K562 (cell line): ENCODE measurements at regions not wholly inside any gene's neighbourhood (a gene's known extent, or its start where the extent isn't known, plus 50 kb on each side); places are given as distances from the start of the nearest gene placed in this dataset.
"Not testable (repeated sequence)": the region's sequence is repeated elsewhere in the genome, so short reads cannot be mapped to it uniquely, and the experiment has no call there.

Source experiments
- ATF1 ChIP-seq, 2 experiments: fragments of 450-650 bp in 1 of 2; IDR thresholded peaks; 2 replicates each; pipeline ENCODE4 v1.6.1; 2016; ENCODE audit warnings: missing compliant biosample characterization in 1 of 2, missing genetic modification characterization in 1 of 2
- ATF6 ChIP-seq: sonication (generic); formaldehyde crosslinking; IDR thresholded peaks from 2 replicates; pipeline ENCODE4 v1.4.0; 2020; ENCODE audit warnings: mild to moderate bottlenecking, missing genetic modification reagents
- CREM ChIP-seq: IDR thresholded peaks from 2 replicates; pipeline ENCODE4 v1.6.1; 2014; ENCODE audit warnings: antibody characterized with exemption, low read depth
- CTBP1 ChIP-seq: fragments of 450-650 bp; IDR thresholded peaks from 2 replicates; pipeline ENCODE4 v1.6.1; 2016; ENCODE audit warnings: borderline replicate concordance
- MNT ChIP-seq, 2 experiments: fragments of 450-650 bp; conservative IDR thresholded peaks; 2 replicates each; pipeline ENCODE4 v1.6.1; 2017; ENCODE audit warnings: mild to moderate bottlenecking in 2 of 2, moderate library complexity in 2 of 2
- NKRF ChIP-seq: fragments of 450-650 bp; IDR thresholded peaks from 2 replicates; pipeline ENCODE4 v1.6.1; 2016; ENCODE audit warnings: borderline replicate concordance
- SUPT5H ChIP-seq: fragments of 450-650 bp; IDR thresholded peaks from 2 replicates; pipeline ENCODE4 v1.6.1; 2016
- ZNF12 ChIP-seq: sonication (generic); formaldehyde crosslinking; IDR thresholded peaks from 2 replicates; pipeline ENCODE4 v1.4.0; 2020; ENCODE audit warnings: mild to moderate bottlenecking, missing genetic modification reagents
- TF ChIP-seq, protein P1 (sequence below): conservative IDR thresholded peaks from 2 replicates; pipeline ENCODE4 v1.6.1; 2011; ENCODE audit warnings: low read depth, mild to moderate bottlenecking, low read length; ENCODE audit not compliant: control insufficient read depth

DNA sequence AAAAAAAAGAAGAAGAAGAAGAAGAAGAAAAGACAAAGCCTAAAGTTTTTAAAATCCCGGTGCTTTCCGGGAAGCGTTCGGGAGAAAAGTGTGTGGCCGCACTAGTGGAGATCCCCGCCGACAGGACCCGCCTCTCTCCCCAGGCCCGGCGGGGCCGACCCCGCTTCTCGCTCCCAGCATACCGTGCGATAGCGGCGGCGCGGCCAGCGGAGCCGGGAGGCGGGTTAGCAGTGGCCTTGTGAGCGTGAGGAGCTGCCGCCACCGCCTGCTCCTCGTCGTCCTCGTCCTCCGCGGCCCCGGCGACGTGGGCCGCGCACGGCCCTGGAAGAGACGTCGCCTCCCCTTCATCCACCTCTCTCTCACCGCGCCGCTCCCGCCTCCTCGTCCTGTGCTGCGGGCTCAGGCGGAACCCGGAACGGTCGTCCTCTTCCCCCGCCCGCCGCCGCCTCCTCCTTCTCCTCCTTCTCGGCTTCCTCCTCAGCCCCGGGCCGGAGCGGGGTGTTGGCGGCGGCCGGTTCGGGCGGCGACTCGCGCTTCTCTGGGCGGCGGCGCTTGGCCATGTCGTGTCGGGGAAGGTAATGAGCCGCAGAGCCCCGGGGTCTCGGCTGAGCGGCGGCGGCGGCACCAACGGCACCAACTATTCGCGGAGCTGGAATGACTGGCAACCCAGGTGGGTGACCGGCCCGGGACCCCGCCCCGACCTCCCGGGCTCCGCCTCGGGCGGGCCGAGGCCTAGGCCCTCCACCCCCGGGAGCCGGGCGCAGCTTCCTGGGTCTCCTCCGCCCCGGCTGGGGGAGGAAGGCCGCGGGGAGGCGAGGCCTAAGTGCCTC, 62.6 kb upstream of the CDR2 start (continued):
- TF ChIP-seq ZNF12 (CRISPR knock-in tag) (0 out of 2 replicates have a peak, but pooled peaks have one; percentile 52), CREM (peak; percentile 46; the same call in 1 of the 2 replicates), MNT (conservative IDR thresholded peaks at IDR 0.05) (peak in 1 of 2 experiments; percentile 81), ATF1 (tag; IDR thresholded peaks at IDR 0.05) (peak; percentile 49), SUPT5H (peak; percentile 79), NKRF (peak; percentile 71; the same call in 1 of the 2 replicates), ATF6 (0 out of 2 replicates have a peak, but pooled peaks have one; percentile 40), CTBP1 (0 out of 2 replicates have a peak, but pooled peaks have one; percentile 47)
- not testable (repeated sequence) for TF ChIP-seq ATF1 (CRISPR knock-in tag; IDR thresholded peaks at IDR 0.05)
- TF ChIP-seq, protein P1, sequence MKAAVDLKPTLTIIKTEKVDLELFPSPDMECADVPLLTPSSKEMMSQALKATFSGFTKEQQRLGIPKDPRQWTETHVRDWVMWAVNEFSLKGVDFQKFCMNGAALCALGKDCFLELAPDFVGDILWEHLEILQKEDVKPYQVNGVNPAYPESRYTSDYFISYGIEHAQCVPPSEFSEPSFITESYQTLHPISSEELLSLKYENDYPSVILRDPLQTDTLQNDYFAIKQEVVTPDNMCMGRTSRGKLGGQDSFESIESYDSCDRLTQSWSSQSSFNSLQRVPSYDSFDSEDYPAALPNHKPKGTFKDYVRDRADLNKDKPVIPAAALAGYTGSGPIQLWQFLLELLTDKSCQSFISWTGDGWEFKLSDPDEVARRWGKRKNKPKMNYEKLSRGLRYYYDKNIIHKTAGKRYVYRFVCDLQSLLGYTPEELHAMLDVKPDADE: peak; percentile 47; the same call in 1 of the 2 replicates
- TF ChIP-seq, all 486 proteins: peak for 79; not testable (repeated sequence) for 407
